ENCODE measurements at regions not wholly inside any gene's neighbourhood (a gene's known extent, or its start where the extent isn't known, plus 50 kb on each side); places are given as distances from the start of the nearest gene placed in this dataset.
"Not testable (repeated sequence)": the region's sequence is repeated elsewhere in the genome, so short reads cannot be mapped to it uniquely, and the experiment has no call there.

DNA sequence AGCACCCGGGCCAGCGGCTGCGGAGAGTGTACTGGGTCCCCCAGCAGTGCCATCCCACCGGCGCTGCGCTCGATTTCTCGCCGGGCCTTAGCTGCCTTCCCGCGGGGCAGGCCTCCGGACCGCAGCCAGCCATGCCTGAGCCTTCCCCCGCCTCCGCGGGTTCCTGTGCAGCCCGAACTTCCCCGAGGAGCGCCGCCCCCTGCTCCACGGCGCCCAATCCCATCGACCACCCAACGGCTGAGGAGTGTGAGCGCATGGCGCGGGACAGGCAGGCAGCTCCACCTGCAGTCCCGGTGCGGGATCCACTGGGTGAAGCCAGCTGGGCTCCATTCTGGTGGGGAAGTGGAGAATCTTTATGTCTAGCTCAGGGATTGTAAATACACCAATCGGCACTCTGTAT, 325.4 kb downstream of the PPP1R3A start:
- DNase-seq (ENCODE audit: low read depth), result not testable (repeated sequence)

- DNase-seq (ENCODE audit: low read depth), result not testable (repeated sequence)
These were observed 325.9 kb downstream of the PPP1R3A start for GRCh38 chr7:113592924-113593323.

DNA sequence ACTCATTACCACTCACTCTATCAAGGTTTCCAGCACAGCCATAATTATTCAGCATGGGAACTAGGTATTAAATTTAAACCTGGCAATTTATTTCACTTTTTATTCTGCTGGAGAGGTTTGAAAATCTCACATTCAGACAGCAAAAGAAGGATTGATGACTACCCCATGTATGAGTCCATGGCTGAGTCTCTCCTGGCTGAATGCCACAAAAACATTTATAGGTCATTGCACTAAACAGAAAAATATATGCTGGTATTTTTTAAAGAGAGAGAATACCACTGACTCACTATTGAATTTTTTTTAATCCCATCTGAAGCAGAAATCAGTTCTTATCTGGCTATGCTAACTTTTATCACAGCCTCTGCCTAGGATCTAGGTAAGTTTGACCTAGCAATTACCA, 336.3 kb downstream of the PPP1R3A start:
- no peak for DNase-seq (ENCODE audit: low read depth)

DNA sequence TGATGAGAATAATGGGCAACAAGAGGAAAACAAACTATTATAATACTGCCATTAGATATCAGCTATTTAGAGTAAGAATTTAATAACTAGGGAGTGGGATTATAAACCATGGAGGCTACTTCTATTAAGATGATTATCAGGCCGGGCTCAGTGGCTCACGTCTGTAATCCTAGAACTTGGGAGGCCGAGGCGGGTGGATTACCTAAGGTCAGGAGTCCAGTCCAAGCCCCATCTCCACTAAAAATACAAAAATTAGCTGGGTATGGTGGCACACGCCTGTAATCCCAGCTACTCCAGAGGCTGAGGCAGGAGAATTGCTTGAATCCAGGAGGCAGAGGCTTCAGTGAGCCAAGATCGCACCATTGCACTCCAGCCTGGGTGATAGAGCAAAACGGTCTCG, 355.6 kb downstream of the PPP1R3A start:
- not testable (repeated sequence) for DNase-seq (ENCODE audit: low read depth)

- no peak for DNase-seq (ENCODE audit: low read depth)
These were observed 356.0 kb downstream of the PPP1R3A start for GRCh38 chr7:113562801-113563200.

GRCh38 chr7:113562242-113562641, 356.6 kb downstream of the PPP1R3A start:
- no peak for DNase-seq (ENCODE audit: low read depth)

DNA sequence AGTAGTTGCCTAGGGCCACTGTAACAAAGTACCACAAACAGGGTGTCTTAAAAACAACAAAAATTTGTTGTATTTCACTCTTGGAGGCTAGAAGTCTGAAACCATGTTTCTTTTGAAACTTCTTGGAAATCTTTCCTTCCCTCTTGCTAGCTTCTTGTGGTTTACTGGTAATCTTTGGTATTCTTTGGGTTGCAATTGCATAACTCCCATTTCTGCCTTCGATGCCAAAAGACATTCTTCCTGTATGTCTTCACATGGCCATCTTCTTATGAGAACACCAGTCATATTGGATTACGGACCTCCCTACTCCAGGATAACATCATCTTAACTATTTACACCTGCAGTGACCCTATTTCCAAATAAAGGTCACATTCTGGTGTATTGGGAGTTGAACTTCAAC, 357.4 kb downstream of the PPP1R3A start:
- DNase-seq (ENCODE audit: low read depth), result no peak

- DNase-seq (ENCODE audit: low read depth), result no peak
These were observed 367.8 kb downstream of the PPP1R3A start for GRCh38 chr7:113550966-113551365.

GRCh38 chr7:113548561-113548960, 370.2 kb downstream of the PPP1R3A start:
- no peak for DNase-seq (ENCODE audit: low read depth)

- DNase-seq (ENCODE audit: low read depth), result no peak
These were observed 370.7 kb downstream of the PPP1R3A start for GRCh38 chr7:113548137-113548536.

GRCh38 chr7:113521468-113521867, 397.3 kb downstream of the PPP1R3A start:
- no peak for DNase-seq (ENCODE audit: low read depth)

DNA sequence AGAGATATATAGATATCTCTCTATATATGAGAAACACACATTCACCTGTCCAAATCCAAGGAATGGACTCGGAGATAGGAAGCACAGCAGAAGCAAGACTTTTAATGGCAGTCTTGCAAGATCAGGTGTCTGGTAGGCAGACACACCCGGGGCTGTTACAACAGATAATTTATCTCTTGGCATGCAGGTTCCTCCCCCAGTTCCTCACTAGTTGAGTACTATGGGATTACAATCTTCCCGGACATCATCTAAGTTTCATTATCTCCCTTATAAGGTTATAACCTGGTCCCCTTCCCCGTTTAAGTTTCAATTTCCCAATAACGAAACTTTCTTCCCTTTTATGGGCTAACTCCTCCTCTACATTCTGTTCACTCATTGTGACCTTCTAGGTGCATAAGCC, 399.3 kb downstream of the PPP1R3A start:
- DNase-seq (ENCODE audit: low read depth), result no peak

- DNase-seq (ENCODE audit: low read depth), result no peak
These were observed 386.3 kb upstream of the SMIM30 start for GRCh38 chr7:113504691-113505090.

DNA sequence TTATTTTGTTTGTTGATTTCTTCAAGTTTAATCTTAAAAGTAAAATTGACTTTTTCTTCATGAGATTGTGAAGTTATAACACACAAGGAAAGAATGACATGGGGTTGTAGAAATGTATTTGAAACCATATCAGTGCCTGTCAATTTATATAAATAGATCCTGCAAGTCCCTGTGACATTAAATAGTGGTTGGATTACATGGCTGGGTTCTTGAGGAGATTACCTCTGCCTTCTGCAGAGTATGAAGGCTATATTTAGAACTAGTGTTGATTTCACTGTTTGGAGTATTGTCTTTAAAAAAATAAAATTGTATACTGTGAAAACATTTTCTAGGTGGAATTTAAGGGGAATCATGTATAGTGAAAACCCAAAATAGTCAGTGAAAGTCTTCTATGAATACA, 385.8 kb upstream of the SMIM30 start:
- DNase-seq (ENCODE audit: low read depth), result no peak

GRCh38 chr7:113496586-113496985, 378.2 kb upstream of the SMIM30 start:
- DNase-seq (ENCODE audit: low read depth), result not testable (repeated sequence)

GRCh38 chr7:113494797-113495566, 376.6 kb upstream of the SMIM30 start:
- not testable (repeated sequence) for DNase-seq (ENCODE audit: low read depth)

GRCh38 chr7:113491305-113491704, 373.0 kb upstream of the SMIM30 start:
- no peak for DNase-seq (ENCODE audit: low read depth)

DNA sequence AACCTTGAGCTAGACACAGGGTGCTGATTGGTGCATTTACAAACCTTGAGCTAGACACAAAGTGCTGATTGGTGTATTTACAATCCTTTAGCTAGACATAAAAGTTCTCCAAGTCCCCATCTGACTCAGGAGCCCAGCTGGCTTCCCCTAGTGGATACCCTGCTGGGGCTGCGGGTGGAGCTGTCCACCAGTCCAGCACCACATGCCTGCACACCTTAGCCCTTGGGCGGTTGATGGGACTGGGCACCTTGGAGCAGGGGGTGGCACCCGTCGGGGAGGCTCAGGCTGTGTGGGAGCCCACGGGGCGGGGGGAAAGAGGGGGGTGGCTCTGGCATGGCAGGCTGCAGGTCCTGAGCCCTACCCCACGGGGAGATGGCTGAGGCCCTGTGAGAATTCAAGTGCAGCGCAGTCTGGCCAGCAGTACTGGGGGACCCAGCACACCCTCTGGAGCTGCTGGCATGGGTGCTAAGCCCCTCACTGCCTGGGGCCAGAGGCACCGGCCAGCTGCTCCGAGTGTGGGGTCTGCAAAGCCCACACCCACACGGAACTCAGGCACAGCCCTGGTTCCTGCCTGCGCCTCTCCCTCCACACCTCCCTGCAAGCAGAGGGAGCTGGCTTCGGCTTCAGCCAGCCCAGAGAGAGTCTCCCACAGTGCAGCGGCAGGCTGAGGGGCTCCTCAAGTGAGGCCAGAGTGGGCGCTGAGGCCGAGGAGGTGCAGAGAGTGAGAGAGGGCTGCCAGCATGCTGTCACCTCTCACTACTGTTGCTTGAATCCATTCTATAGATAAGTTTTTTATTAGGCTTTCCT, 369.8 kb upstream of the SMIM30 start:
- DNase-seq (ENCODE audit: low read depth), result no peak

- no peak for DNase-seq (ENCODE audit: low read depth)
These were observed 368.2 kb upstream of the SMIM30 start for GRCh38 chr7:113486548-113486947.

DNA sequence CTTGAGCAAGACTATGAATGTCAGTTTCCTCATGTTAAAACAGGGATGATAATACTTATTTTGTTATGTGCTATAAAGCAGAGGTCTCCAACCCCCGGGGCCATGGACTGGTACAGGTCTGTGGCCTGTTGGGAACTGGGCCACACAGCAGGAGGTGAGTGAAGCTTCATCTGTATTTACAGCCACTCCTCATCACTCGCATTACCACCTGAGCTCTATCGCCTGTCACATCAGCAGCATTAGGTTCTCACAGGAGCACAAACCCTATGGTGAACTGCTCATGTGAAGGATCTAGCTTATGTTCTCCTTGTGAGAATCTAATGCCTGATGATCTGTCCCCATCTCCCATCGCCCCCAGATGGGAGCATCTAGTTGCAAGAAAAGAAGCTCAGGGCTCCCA, 365.3 kb upstream of the SMIM30 start:
- no peak for DNase-seq (ENCODE audit: low read depth)

DNA sequence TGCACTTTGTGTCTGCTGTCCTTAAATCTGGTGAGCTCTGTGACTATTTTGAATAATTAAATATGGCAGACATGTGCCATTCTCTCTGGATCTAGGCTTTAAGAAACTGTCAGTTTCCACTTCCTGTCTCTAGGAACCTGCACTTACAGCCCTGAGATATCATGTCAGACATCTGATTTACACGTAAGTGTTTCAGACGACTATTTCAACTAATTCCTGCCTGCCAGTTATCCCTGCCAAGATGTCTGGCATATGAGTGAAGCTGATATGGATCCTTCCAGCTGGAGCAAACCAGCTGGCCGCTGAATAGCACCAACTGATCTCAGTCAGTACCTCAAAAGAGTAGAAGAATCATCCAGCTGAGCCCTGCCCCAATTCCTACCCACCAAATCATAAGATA, 362.2 kb upstream of the SMIM30 start:
- no peak for DNase-seq (ENCODE audit: low read depth)

DNA sequence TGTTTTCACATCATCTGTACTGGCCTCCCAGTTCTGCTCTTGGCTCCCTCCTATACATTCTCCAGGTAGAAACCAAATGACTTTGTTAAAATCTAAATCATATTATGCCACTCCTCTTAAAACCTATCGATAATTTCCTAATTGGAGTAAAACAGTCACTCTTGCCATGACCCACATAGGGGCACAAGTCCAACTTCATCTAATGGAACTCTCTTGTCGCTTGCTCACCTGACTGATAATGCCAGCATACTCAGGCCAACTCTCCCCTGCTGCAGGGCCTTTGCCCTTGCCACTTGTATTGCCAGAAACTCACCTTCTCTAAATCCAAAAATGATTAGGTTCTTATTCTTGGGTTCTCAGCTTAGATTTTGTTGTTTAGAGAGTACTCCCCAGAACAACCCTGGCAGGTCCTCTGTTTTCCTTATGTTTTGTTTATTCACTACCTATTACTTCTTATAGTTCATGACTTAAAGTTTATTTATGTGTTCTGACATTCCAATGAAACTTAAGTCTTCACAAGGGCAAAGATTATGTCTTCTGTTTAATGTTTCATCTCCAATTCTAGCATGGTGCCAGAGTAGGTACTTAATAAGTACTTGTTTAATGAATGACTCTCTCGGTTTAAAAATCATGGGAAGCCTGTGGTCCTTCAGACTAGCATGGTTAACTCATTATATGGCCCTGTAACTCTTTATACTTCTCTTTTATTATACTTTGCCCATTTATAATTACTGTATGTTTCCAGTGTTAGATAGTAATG, 345.9 kb upstream of the SMIM30 start:
- no peak for DNase-seq (ENCODE audit: low read depth)

- DNase-seq (ENCODE audit: low read depth), result no peak
These were observed 341.7 kb upstream of the SMIM30 start for GRCh38 chr7:113460067-113460466.
